Activated naive CD4-positive, alpha-beta T cell treated with anti-CD3 and anti-CD28 coated beads, Interleukin-2, amount 50 U/mL, for 24 hours (primary cell): ENCODE measurements at regions not wholly inside any gene's neighbourhood (a gene's known extent, or its start where the extent isn't known, plus 50 kb on each side); places are given as distances from the start of the nearest gene placed in this dataset.
A peak's percentile ranks its signal among the peaks of the same experiment; 100 is the strongest.
"Not testable (repeated sequence)": the region's sequence is repeated elsewhere in the genome, so short reads cannot be mapped to it uniquely, and the experiment has no call there.

Experiments
- H3K27ac Mint-ChIP-seq: one replicate; pipeline ENCODE4 v1.8.0; 2021; ENCODE audit warnings: mild to moderate bottlenecking, mixed read lengths
- H3K27me3 Mint-ChIP-seq: one replicate; pipeline ENCODE4 v1.8.0; 2021; ENCODE audit warnings: mixed read lengths
- H3K36me3 Mint-ChIP-seq: one replicate; pipeline ENCODE4 v1.8.0; 2021; ENCODE audit warnings: mixed read lengths
- H3K4me1 Mint-ChIP-seq: one replicate; pipeline ENCODE4 v1.8.0; 2021; ENCODE audit warnings: mixed read lengths
- H3K4me3 Mint-ChIP-seq: one replicate; pipeline ENCODE4 v1.8.0; 2021; ENCODE audit warnings: mild to moderate bottlenecking, mixed read lengths
- H3K9me3 Mint-ChIP-seq: one replicate; pipeline ENCODE4 v1.8.0; 2021; ENCODE audit warnings: mixed read lengths

GRCh38 chr7:65504504-65505319, 131.1 kb downstream of the ZNF92 start:
- H3K27me3 Mint-ChIP-seq, H3K27ac Mint-ChIP-seq, H3K9me3 Mint-ChIP-seq, H3K36me3 Mint-ChIP-seq, H3K4me1 Mint-ChIP-seq, H3K4me3 Mint-ChIP-seq: not testable (repeated sequence)

DNA sequence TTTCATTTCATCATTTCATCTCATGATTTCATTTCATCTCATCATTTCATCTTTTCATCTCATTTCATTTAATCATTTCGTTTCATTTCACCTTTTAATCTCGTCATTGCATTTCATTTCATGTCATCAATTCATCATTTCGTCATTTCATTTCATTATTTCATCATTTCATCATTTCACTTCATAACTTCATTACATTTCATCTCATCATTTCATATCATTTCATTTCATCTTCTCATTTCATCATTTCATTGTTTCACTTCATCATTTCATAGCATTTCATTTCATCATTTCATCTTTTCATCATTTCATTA, 131.6 kb downstream of the ZNF92 start:
- not testable (repeated sequence) for H3K4me1 Mint-ChIP-seq, H3K4me3 Mint-ChIP-seq, H3K36me3 Mint-ChIP-seq, H3K27me3 Mint-ChIP-seq, H3K9me3 Mint-ChIP-seq, H3K27ac Mint-ChIP-seq

- H3K4me1 Mint-ChIP-seq, H3K27me3 Mint-ChIP-seq, H3K36me3 Mint-ChIP-seq, H3K9me3 Mint-ChIP-seq, H3K4me3 Mint-ChIP-seq, H3K27ac Mint-ChIP-seq: not testable (repeated sequence)
Measured at GRCh38 chr7:65508581-65509367, 135.1 kb downstream of the ZNF92 start.

DNA sequence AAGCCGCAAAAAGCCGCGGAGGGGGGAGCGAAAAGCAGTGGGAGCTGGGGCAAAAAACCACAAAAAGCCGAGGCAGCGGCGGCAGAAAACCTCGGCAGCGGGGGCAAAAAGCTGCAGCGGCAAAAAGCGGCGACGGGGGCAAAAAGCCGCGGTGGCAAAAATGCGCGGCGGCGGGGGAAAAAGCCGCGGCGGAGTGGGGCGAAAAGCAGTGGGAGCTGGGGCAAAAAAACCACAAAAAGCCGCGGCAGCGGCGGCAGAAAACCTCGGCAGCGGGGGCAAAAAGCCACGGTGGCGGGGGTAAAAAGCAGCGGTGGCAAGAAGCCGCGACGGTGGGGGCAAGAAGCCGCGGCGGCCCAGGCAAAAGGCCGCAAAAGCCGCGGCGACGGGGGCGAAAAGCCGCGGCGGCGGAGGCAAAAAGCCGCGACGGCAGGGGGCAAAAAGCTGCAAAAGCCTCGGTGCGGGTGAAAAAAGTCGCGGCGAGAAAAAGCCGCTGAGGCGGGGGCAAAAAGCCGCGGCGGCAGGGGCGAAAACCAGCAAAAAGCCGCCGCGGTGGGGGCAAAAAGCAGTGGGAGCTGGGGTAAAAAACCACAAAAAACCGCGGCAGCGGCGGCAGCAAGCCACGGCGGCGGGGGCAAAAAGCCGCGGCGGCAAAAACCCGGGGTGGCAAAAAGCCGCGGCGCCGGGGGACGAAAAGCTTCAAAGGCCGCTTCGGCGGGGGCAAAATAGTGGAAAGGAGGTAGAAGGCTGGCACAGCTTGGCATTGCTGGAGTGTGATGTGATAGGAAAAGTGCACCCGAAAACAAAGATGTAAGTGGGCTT, 135.9 kb downstream of the ZNF92 start:
- peaks cover 4% of the 10 kb centered on the region for H3K4me1 Mint-ChIP-seq

GRCh38 chr7:65510187-65510538, 136.5 kb downstream of the ZNF92 start:
- not testable (repeated sequence) for H3K4me1 Mint-ChIP-seq, H3K36me3 Mint-ChIP-seq, H3K27ac Mint-ChIP-seq, H3K9me3 Mint-ChIP-seq
- Mint-ChIP-seq H3K27me3 (peaks cover 16% of the 10 kb centered on the region), H3K4me3 (peak overlapping the region; percentile 76)

More for the DNA sequence above, 135.9 kb downstream of the ZNF92 start:
- Mint-ChIP-seq H3K4me3 (peak overlapping the region; percentile 76), H3K27me3 (peaks cover 14% of the 10 kb centered on the region), H3K36me3 (no peaks in the 10 kb centered on the region), H3K27ac (no peak overlapping the region), H3K9me3 (peaks cover 5% of the 10 kb centered on the region)

DNA sequence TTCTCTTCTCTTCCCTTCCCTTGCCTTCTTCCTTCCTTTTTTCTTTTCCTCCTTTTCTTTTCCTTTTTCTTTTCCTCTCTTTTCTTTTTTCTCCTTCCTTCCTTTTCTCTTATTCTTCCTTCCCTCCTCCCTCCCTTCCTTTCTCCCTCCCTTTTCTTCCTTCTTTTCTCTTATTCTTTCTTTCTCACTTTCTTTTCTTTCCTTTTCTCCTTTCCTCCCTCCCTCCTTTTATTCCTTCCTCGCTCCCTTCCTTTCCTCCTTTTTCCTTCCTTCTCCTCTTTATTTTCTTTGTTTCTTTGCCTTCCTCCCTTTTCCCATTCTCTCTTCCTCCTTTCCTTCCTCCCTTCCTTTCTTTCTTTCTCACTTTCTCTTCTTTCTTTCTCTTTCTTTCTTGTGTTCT, 146.1 kb downstream of the ZNF92 start:
- not testable (repeated sequence) for H3K36me3 Mint-ChIP-seq, H3K4me1 Mint-ChIP-seq, H3K27ac Mint-ChIP-seq, H3K4me3 Mint-ChIP-seq
- Mint-ChIP-seq H3K27me3 (peaks cover 13% of the 10 kb centered on the region), H3K9me3 (peaks cover 14% of the 10 kb centered on the region)

- H3K27me3 Mint-ChIP-seq, H3K4me3 Mint-ChIP-seq, H3K9me3 Mint-ChIP-seq, H3K4me1 Mint-ChIP-seq, H3K27ac Mint-ChIP-seq, H3K36me3 Mint-ChIP-seq: not testable (repeated sequence)
Measured at GRCh38 chr7:65545465-65546161, 172.0 kb downstream of the ZNF92 start.

DNA sequence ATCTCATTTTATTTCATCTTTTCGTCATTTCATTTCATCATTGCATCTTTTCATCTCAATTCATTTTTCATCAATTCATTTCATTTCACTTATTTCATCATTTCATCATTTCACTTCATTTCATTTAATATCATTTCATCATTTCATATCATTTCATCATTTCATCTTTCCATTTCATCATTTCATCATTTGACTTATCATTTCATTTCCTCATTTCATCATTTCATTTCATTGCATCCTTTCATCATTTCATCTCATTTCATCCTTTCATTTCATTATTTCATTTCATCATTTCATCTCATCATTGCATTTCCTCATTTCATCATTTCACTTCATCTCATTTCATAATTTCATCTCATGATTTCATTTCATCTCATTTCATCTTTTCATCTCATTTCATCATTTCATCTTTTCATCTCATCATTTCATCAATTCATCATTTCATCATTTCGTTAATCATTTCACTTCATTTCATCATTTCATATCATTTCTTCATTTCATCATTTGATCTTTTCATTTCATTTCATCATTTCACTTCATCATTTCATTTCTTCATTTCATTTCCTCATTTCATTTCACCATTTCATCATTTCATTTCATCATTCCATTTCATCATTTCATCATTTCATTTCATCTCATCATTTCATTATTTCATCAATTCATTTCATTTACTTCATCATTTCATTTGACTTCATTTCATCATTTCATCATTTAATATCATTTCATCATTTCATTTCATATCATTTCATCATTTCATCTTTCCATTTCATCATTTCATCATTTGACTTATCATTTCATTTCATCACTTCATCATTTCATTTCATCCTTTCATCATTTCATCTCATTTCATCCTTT, 176.2 kb downstream of the ZNF92 start:
- H3K4me1 Mint-ChIP-seq, H3K4me3 Mint-ChIP-seq, H3K9me3 Mint-ChIP-seq, H3K27ac Mint-ChIP-seq, H3K27me3 Mint-ChIP-seq, H3K36me3 Mint-ChIP-seq: not testable (repeated sequence)

GRCh38 chr7:65550444-65550809, 176.8 kb downstream of the ZNF92 start:
- H3K4me3 Mint-ChIP-seq, H3K9me3 Mint-ChIP-seq, H3K4me1 Mint-ChIP-seq, H3K36me3 Mint-ChIP-seq, H3K27ac Mint-ChIP-seq, H3K27me3 Mint-ChIP-seq: not testable (repeated sequence)

GRCh38 chr7:65551042-65551441, 177.4 kb downstream of the ZNF92 start:
- not testable (repeated sequence) for H3K4me1 Mint-ChIP-seq, H3K27ac Mint-ChIP-seq, H3K9me3 Mint-ChIP-seq, H3K27me3 Mint-ChIP-seq, H3K36me3 Mint-ChIP-seq, H3K4me3 Mint-ChIP-seq

GRCh38 chr7:65554553-65555476, 181.2 kb downstream of the ZNF92 start:
- not testable (repeated sequence) for H3K4me1 Mint-ChIP-seq, H3K27ac Mint-ChIP-seq, H3K9me3 Mint-ChIP-seq, H3K4me3 Mint-ChIP-seq, H3K36me3 Mint-ChIP-seq, H3K27me3 Mint-ChIP-seq

- not testable (repeated sequence) for H3K4me3 Mint-ChIP-seq, H3K36me3 Mint-ChIP-seq, H3K27me3 Mint-ChIP-seq, H3K4me1 Mint-ChIP-seq, H3K9me3 Mint-ChIP-seq, H3K27ac Mint-ChIP-seq
Measured at GRCh38 chr7:65558584-65558983, 184.9 kb downstream of the ZNF92 start.

- H3K4me1 Mint-ChIP-seq, H3K27ac Mint-ChIP-seq, H3K4me3 Mint-ChIP-seq, H3K9me3 Mint-ChIP-seq, H3K36me3 Mint-ChIP-seq, H3K27me3 Mint-ChIP-seq: not testable (repeated sequence)
Measured at GRCh38 chr7:65561786-65562372, 188.2 kb downstream of the ZNF92 start.

GRCh38 chr7:65562522-65562921, 188.9 kb downstream of the ZNF92 start:
- not testable (repeated sequence) for H3K36me3 Mint-ChIP-seq, H3K9me3 Mint-ChIP-seq, H3K27me3 Mint-ChIP-seq, H3K27ac Mint-ChIP-seq, H3K4me1 Mint-ChIP-seq, H3K4me3 Mint-ChIP-seq
